Natural killer cell (primary cell): ENCODE measurements at regions not wholly inside any gene's neighbourhood (a gene's known extent, or its start where the extent isn't known, plus 50 kb on each side); places are given as distances from the start of the nearest gene placed in this dataset.

Experiments
- ATAC-seq, 3 donors: fragments of 150-1000 bp in 2 of 3; fragments of 200-7000 bp in 1 of 3; cut with Tn5 transposase; 1 replicate in 1 of 3; 2 replicates in 2 of 3; pipeline ENCODE4 v1.10.0; 2021; ENCODE audit warnings: mild to moderate bottlenecking in 2 of 3, moderate library complexity in 2 of 3
- DNase-seq, 2 donors: peaks; one replicate each; pipeline versions ENCODE4 v3.0.0 to v3.0.0-alpha.2; 2013 to 2021; ENCODE audit warnings: mixed read lengths in 1 of 2
- H3K27ac ChIP-seq: one replicate; pipeline ENCODE4 v1.5.1; 2013; ENCODE audit warnings: mild to moderate bottlenecking, low read length
- H3K27me3 ChIP-seq: one replicate; pipeline ENCODE4 v1.6.1; 2013; ENCODE audit warnings: low read length; ENCODE audit not compliant: control insufficient read depth, insufficient read depth
- H3K36me3 ChIP-seq: one replicate; pipeline ENCODE4 v1.6.1; 2013; ENCODE audit warnings: low read length; ENCODE audit not compliant: control insufficient read depth, insufficient read depth
- H3K4me1 ChIP-seq: one replicate; pipeline ENCODE4 v1.6.1; 2013; ENCODE audit warnings: low read length; ENCODE audit not compliant: control insufficient read depth, insufficient read depth
- H3K4me3 ChIP-seq: one replicate; pipeline ENCODE4 v1.5.1; 2013; ENCODE audit warnings: low read length
- H3K9me3 ChIP-seq: one replicate; pipeline ENCODE4 v1.6.1; 2013; ENCODE audit warnings: low read length; ENCODE audit not compliant: control insufficient read depth, insufficient read depth
- H3K27ac Mint-ChIP-seq, 2 donors: one replicate each; pipeline ENCODE4 v1.8.0; 2022; ENCODE audit warnings: mild to moderate bottlenecking in 2 of 2, mixed read lengths in 2 of 2, moderate library complexity in 1 of 2
- H3K27me3 Mint-ChIP-seq, 2 donors: one replicate each; pipeline ENCODE4 v1.8.0; 2022; ENCODE audit warnings: low read depth in 2 of 2, mixed read lengths in 2 of 2
- H3K36me3 Mint-ChIP-seq: one replicate; pipeline ENCODE4 v1.8.0; 2022; ENCODE audit warnings: mixed read lengths
- H3K4me1 Mint-ChIP-seq, 2 donors: one replicate each; pipeline ENCODE4 v1.8.0; 2022; ENCODE audit warnings: mixed read lengths in 2 of 2
- H3K4me3 Mint-ChIP-seq: one replicate; pipeline ENCODE4 v1.8.0; 2022; ENCODE audit warnings: mild to moderate bottlenecking, moderate library complexity, mixed read lengths
- H3K9me3 Mint-ChIP-seq, 2 donors: one replicate each; pipeline ENCODE4 v1.8.0; 2022; ENCODE audit warnings: mixed read lengths in 2 of 2
- WGBS: methylation state at CpG from one replicate; pipeline ENCODE4 v1.1.7; 2013; ENCODE audit warnings: missing lambda C conversion rate; ENCODE audit not compliant: insufficient coverage; 5-methylcytosine and 5-hydroxymethylcytosine counted together
- intact Hi-C: fragments of 100-400 bp; cut with micrococcal nuclease; formaldehyde crosslinking; loops from one replicate; pipeline ENCODE4 v1.14.2; 2022
- TF ChIP-seq, protein P1 (sequence below): fragments of 200-600 bp; IDR thresholded peaks from one replicate; pipeline ENCODE4 v1.8.0; 2022; ENCODE audit warnings: antibody characterized with exemption

DNA sequence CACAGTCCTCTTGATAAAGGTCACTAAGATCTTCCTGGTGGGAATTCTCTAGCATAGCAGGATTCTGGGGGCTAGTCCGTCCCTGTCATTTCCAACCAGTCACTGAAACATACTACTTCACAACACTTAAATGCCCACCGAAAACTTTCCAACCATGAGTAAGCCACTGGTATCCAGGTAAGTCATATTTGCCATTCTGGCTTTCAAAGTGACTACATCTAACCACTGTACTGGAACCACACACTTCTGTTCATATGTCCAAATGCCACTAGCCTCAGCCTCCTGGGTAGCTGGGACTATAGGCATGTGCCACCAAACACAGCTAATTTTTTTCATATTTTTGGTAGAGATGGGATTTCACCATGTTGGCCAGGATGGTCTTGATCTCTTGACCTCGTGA is 64.3 kb upstream of the VANGL1 start:
- ATAC-seq (no peak), DNase-seq (no peak)
- Mint-ChIP-seq H3K4me3 (no peak overlapping the region), H3K4me1 (no peaks in the 10 kb centered on the region), H3K27me3 (peaks cover 0 to 7% of the 10 kb centered on the region in 2 donors), H3K36me3 (no peaks in the 10 kb centered on the region), H3K27ac (no peak overlapping the region), H3K9me3 (peaks cover 0 to 5% of the 10 kb centered on the region in 2 donors)
- H3K4me3 ChIP-seq, result no peak overlapping the region
- no peaks in the 10 kb centered on the region for H3K4me1 ChIP-seq
- H3K27ac ChIP-seq, result no peak overlapping the region
- peaks cover 5% of the 10 kb centered on the region for H3K9me3 ChIP-seq
- intact Hi-C loops, result no loop called here
- TF ChIP-seq, protein P1, sequence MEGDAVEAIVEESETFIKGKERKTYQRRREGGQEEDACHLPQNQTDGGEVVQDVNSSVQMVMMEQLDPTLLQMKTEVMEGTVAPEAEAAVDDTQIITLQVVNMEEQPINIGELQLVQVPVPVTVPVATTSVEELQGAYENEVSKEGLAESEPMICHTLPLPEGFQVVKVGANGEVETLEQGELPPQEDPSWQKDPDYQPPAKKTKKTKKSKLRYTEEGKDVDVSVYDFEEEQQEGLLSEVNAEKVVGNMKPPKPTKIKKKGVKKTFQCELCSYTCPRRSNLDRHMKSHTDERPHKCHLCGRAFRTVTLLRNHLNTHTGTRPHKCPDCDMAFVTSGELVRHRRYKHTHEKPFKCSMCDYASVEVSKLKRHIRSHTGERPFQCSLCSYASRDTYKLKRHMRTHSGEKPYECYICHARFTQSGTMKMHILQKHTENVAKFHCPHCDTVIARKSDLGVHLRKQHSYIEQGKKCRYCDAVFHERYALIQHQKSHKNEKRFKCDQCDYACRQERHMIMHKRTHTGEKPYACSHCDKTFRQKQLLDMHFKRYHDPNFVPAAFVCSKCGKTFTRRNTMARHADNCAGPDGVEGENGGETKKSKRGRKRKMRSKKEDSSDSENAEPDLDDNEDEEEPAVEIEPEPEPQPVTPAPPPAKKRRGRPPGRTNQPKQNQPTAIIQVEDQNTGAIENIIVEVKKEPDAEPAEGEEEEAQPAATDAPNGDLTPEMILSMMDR, result no peak
- 87% methylated on average over 3 of the region's 3 CpGs for WGBS
- no peaks in the 10 kb centered on the region for H3K27me3 ChIP-seq
- H3K36me3 ChIP-seq, result no peaks in the 10 kb centered on the region

DNA sequence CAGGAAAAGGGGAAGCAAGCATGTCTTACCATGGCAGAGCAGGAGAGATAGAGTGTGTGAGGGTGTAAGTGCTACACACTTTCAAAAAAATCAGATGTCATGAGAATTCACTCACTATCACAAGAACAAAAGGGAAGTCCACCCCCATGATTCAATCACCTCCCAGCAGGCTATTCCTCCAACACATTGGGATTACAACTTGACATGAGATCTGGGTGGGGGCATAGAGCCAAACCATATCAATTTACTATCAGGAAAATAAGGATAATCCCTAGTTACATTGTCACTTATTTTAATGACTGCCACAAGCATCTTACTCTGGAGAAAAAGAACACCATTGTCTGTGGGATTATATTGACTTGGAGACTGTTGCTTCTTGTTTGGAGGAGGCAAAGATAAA is 66.1 kb upstream of the VANGL1 start:
- no peaks in the 10 kb centered on the region for H3K27me3 ChIP-seq
- ATAC-seq, result no peak
- no peak overlapping the region for H3K4me3 ChIP-seq
- Mint-ChIP-seq H3K9me3 (peaks cover 0 to 6% of the 10 kb centered on the region in 2 donors), H3K27me3 (peaks cover 0 to 4% of the 10 kb centered on the region in 2 donors), H3K27ac (no peak overlapping the region), H3K4me3 (no peak overlapping the region), H3K36me3 (no peaks in the 10 kb centered on the region), H3K4me1 (no peaks in the 10 kb centered on the region)
- no peak for DNase-seq
- no peaks in the 10 kb centered on the region for H3K36me3 ChIP-seq
- no peaks in the 10 kb centered on the region for H3K4me1 ChIP-seq
- no peak overlapping the region for H3K27ac ChIP-seq
- TF ChIP-seq, protein P1, result no peak
- intact Hi-C loops, result no loop called here
- peaks cover 6% of the 10 kb centered on the region for H3K9me3 ChIP-seq

DNA sequence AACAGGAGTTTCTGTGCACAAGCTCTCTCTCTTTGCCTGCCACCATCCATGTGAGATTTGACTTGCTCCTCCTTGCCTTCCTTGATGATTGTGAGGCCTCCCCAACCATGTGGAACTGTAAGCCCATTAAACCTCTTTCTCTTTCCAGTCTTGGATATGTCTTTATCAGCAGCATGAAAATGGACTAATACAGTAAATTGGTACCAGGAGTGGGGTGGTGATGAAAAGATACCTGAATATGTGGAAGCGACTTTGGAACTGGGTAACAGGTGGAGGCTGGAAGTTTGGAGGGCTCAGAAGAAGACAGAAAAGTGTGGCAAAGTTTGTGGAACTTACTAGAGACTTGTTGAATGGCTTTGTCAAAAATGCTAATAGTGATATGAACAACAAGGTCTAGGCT is 69.1 kb upstream of the VANGL1 start:
- WGBS, result 90% methylated on average over 1 of the region's 1 CpG
- H3K4me1 Mint-ChIP-seq, result no peaks in the 10 kb centered on the region

DNA sequence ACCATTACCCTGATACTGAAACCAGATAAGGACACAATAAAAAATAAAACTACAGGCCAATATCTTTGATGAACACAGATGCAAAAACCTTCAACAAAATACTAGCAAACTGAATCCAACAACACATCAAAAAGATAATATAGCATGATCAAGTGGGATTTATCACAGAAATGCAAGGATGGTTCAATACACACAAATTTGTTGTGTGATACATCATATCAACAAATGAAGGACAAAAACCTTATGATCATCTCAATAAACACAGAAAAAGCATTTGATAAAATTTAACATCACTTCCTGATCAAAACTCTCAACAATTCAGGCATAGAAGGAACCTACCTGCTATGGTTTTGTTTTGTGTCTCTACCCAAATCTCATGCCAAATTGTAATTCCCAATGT is 74.3 kb upstream of the VANGL1 start:
- ATAC-seq (no peak), DNase-seq (no peak)
- H3K27ac ChIP-seq, result no peak overlapping the region
- Mint-ChIP-seq H3K36me3 (peaks cover 18% of the 10 kb centered on the region), H3K4me1 (no peaks in the 10 kb centered on the region), H3K9me3 (peaks cover 5 to 8% of the 10 kb centered on the region in 2 donors), H3K27ac (no peak overlapping the region), H3K27me3 (peaks cover 23 to 37% of the 10 kb centered on the region in 2 donors), H3K4me3 (no peak overlapping the region)
- peaks cover 5% of the 10 kb centered on the region for H3K9me3 ChIP-seq
- no peak overlapping the region for H3K4me3 ChIP-seq
- TF ChIP-seq, protein P1, result no peak
- peaks cover 1% of the 10 kb centered on the region for H3K27me3 ChIP-seq
- H3K4me1 ChIP-seq, result no peaks in the 10 kb centered on the region
- intact Hi-C loops, result no loop called here
- no peaks in the 10 kb centered on the region for H3K36me3 ChIP-seq

More for the DNA sequence above, 69.1 kb upstream of the VANGL1 start:
- Mint-ChIP-seq H3K27ac (no peak overlapping the region), H3K27me3 (peaks cover 0 to 7% of the 10 kb centered on the region in 2 donors), H3K4me3 (no peak overlapping the region), H3K36me3 (peaks cover 5% of the 10 kb centered on the region), H3K9me3 (peaks cover 6 to 9% of the 10 kb centered on the region in 2 donors)
- H3K27me3 ChIP-seq, result no peaks in the 10 kb centered on the region
- no peaks in the 10 kb centered on the region for H3K4me1 ChIP-seq
- peaks cover 11% of the 10 kb centered on the region for H3K9me3 ChIP-seq
- ATAC-seq (no peak), DNase-seq (no peak)
- no peak overlapping the region for H3K4me3 ChIP-seq
- H3K27ac ChIP-seq, result no peak overlapping the region
- TF ChIP-seq, protein P1, result no peak
- H3K36me3 ChIP-seq, result no peaks in the 10 kb centered on the region
- intact Hi-C loops, result no loop called here
